ENCODE measurements at regions not wholly inside any gene's neighbourhood (a gene's known extent, or its start where the extent isn't known, plus 50 kb on each side); places are given as distances from the start of the nearest gene placed in this dataset.

DNA sequence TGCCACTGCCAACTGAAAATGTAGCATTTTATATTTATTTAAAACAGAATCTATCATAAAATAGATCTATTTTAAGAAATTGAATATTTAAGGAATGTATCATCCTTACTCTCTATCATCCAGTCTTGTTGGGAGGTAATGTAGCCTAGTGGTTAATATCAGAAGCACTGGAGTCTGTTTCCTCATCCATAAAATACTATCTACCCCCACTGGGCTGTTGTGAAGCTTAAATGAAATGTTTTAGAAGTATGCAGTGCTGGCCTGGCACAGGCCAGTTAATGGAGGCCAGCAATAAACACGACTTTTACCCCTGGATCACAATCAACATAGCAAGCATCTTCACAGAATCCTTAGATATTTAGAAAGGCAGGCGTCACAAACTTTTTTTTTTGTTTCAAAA lies 188.0 kb downstream of the CAND1 start:
- POLR2A ChIA-PET, result no interaction called here
- no peaks in the 10 kb centered on the region for H3K4me1 ChIP-seq (ENCODE audit: control insufficient read depth in 1 of 2, insufficient read depth in 2 of 2, low read length in 2 of 2)
- DNase-seq (ENCODE audit: low read depth, low spot score) (no peak), ATAC-seq (no peak)
- TF ChIP-seq SRF (IDR thresholded peaks at IDR 0.05; ENCODE audit: low read depth) (no peak), SP1 (IDR thresholded peaks at IDR 0.05; ENCODE audit: low read depth) (no peak), JUND (IDR thresholded peaks at IDR 0.05) (no peak), EZH2 (IDR thresholded peaks at IDR 0.05) (no peak), RAD21 (IDR thresholded peaks at IDR 0.05; ENCODE audit: low read depth) (no peak), POLR2A (IDR thresholded peaks at IDR 0.05; ENCODE audit: borderline replicate concordance, extremely low read depth, insufficient read depth, insufficient read length) (no peak), ZNF274 (IDR thresholded peaks at IDR 0.05; ENCODE audit: low read depth, low read length) (no peak), ELF1 (IDR thresholded peaks at IDR 0.05; ENCODE audit: borderline replicate concordance, low read depth) (no peak)
- TF ChIP-seq, protein P1, sequence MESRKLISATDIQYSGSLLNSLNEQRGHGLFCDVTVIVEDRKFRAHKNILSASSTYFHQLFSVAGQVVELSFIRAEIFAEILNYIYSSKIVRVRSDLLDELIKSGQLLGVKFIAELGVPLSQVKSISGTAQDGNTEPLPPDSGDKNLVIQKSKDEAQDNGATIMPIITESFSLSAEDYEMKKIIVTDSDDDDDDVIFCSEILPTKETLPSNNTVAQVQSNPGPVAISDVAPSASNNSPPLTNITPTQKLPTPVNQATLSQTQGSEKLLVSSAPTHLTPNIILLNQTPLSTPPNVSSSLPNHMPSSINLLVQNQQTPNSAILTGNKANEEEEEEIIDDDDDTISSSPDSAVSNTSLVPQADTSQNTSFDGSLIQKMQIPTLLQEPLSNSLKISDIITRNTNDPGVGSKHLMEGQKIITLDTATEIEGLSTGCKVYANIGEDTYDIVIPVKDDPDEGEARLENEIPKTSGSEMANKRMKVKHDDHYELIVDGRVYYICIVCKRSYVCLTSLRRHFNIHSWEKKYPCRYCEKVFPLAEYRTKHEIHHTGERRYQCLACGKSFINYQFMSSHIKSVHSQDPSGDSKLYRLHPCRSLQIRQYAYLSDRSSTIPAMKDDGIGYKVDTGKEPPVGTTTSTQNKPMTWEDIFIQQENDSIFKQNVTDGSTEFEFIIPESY (IDR thresholded peaks at IDR 0.05; ENCODE audit: extremely low read depth, insufficient replicate concordance, low read length), result no peak
- no peak overlapping the region for H3K27ac ChIP-seq (ENCODE audit: low read depth, low read length)
- intact Hi-C loops (cut with micrococcal nuclease), result no loop called here
- no peaks in the 10 kb centered on the region for H3K79me2 ChIP-seq (ENCODE audit: insufficient read depth, low read length)
- no peaks in the 10 kb centered on the region for H3K9me2 ChIP-seq (ENCODE audit: insufficient read depth)
- H4K20me1 ChIP-seq (ENCODE audit: insufficient read depth), result no peaks in the 10 kb centered on the region
- no peaks in the 10 kb centered on the region for H3K36me3 ChIP-seq (ENCODE audit: control insufficient read depth in 1 of 2, insufficient read depth in 2 of 2, low read length in 2 of 2)
- no peak overlapping the region for H2AFZ ChIP-seq (ENCODE audit: low read depth, low read length, poor library complexity, severe bottlenecking)
- H3K4me2 ChIP-seq (ENCODE audit: low read length), result no peak overlapping the region
- no peaks in the 10 kb centered on the region for H3K27me3 ChIP-seq (ENCODE audit: insufficient read depth, low read length)
- no peaks in the 10 kb centered on the region for H3K9me3 ChIP-seq (ENCODE audit: control insufficient read depth in 1 of 2, insufficient read depth in 1 of 2, low read depth in 1 of 2, low read length in 2 of 2)
- no peak overlapping the region for H3K4me3 ChIP-seq (replicated peaks in 1 of 2; ENCODE audit: low read depth in 1 of 2, low read length in 2 of 2)
- BruUV-seq (replicated peaks), result no TSS peak
- CTCF ChIA-PET, result no interaction called here
- RAD21 ChIA-PET (ENCODE audit: low non-redundant PET in 1 of 2, low total read pairs in 2 of 2, uncharacterized antibody in 2 of 2, unreplicated experiment in 2 of 2), result no interaction called here
- no peak overlapping the region for H3K9ac ChIP-seq (ENCODE audit: low read length)
